ENCODE measurements at regions not wholly inside any gene's neighbourhood (a gene's known extent, or its start where the extent isn't known, plus 50 kb on each side); places are given as distances from the start of the nearest gene placed in this dataset.

- DNase-seq, result no peak
These were observed 52.3 kb upstream of the SIPA1L2 start for GRCh38 chr1:232682248-232682647.

GRCh38 chr1:232684371-232685105, 54.6 kb upstream of the SIPA1L2 start:
- H3K4me1 Mint-ChIP-seq, result peaks cover 0 to 2% of the 10 kb centered on the region in 2 donors
- H3K36me3 Mint-ChIP-seq, result no peaks in the 10 kb centered on the region
- DNase-seq, result no peak
- no peak overlapping the region for H3K27ac Mint-ChIP-seq
- peaks cover 5 to 6% (median 5%) of the 10 kb centered on the region in 3 donors for H3K27me3 Mint-ChIP-seq (ENCODE audit: low read depth in 3 of 3)
- H3K4me3 Mint-ChIP-seq, result no peak overlapping the region
- peaks cover 0 to 2% (median 0%) of the 10 kb centered on the region in 6 donors for H3K9me3 Mint-ChIP-seq

More at GRCh38 chr1:232682248-232682647, 52.3 kb upstream of the SIPA1L2 start:
- no peaks in the 10 kb centered on the region for H3K4me1 Mint-ChIP-seq
- H3K27me3 Mint-ChIP-seq (ENCODE audit: low read depth in 3 of 3), result peaks cover 3 to 6% (median 5%) of the 10 kb centered on the region in 3 donors
- H3K36me3 Mint-ChIP-seq, result no peaks in the 10 kb centered on the region
- no peak overlapping the region for H3K4me3 Mint-ChIP-seq
- H3K9me3 Mint-ChIP-seq, result no peaks in the 10 kb centered on the region
- no peak overlapping the region for H3K27ac Mint-ChIP-seq

GRCh38 chr1:232686346-232686745, 56.4 kb upstream of the SIPA1L2 start:
- H3K27ac Mint-ChIP-seq, result no peak overlapping the region
- peaks cover 12 to 18% of the 10 kb centered on the region in 2 donors for H3K4me1 Mint-ChIP-seq

GRCh38 chr1:232687304-232687703, 57.4 kb upstream of the SIPA1L2 start:
- peaks cover 2 to 17% (median 7%) of the 10 kb centered on the region in 3 donors for H3K27me3 Mint-ChIP-seq (ENCODE audit: low read depth in 3 of 3)
- peaks cover 0 to 2% (median 0%) of the 10 kb centered on the region in 3 donors for H3K36me3 Mint-ChIP-seq
- DNase-seq, result no peak
- H3K9me3 Mint-ChIP-seq, result peaks cover 0 to 6% (median 0%) of the 10 kb centered on the region in 6 donors
- peaks cover 14 to 18% of the 10 kb centered on the region in 2 donors for H3K4me1 Mint-ChIP-seq
- no peak overlapping the region for H3K4me3 Mint-ChIP-seq
- H3K27ac Mint-ChIP-seq, result no peak overlapping the region

More at GRCh38 chr1:232686346-232686745, 56.4 kb upstream of the SIPA1L2 start:
- peaks cover 2 to 14% (median 7%) of the 10 kb centered on the region in 3 donors for H3K27me3 Mint-ChIP-seq (ENCODE audit: low read depth in 3 of 3)
- H3K4me3 Mint-ChIP-seq, result no peak overlapping the region
- DNase-seq, result no peak
- peaks cover 0 to 2% (median 0%) of the 10 kb centered on the region in 6 donors for H3K9me3 Mint-ChIP-seq
- no peaks in the 10 kb centered on the region for H3K36me3 Mint-ChIP-seq

DNA sequence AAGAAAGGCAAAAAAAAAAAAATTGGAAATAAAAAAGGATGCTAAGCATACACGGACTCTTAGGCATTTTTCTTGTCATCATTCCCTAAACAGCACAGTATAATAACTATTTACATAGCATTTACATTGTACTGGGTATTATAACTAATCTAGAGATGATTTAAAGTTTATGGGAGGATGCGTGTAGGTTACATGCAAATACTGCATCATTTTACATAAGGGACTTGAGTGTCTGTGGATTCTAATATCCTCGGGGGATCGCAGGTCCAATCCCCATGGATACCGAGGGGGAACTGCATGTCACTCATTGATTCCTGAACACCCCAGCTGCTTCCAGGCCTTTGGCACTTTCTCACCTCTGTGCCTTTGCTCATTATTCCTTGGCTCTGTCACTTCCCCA, 57.8 kb upstream of the SIPA1L2 start:
- DNase-seq, result no peak
- Mint-ChIP-seq H3K9me3 (peaks cover 0 to 6% (median 0%) of the 10 kb centered on the region in 6 donors), H3K4me1 (peaks cover 14 to 18% of the 10 kb centered on the region in 2 donors), H3K4me3 (no peak overlapping the region), H3K27ac (no peak overlapping the region), H3K27me3 (ENCODE audit: low read depth in 3 of 3) (peaks cover 5 to 16% (median 7%) of the 10 kb centered on the region in 3 donors), H3K36me3 (peaks cover 0 to 3% (median 0%) of the 10 kb centered on the region in 3 donors)

GRCh38 chr1:232688398-232688797, 58.5 kb upstream of the SIPA1L2 start:
- Mint-ChIP-seq H3K36me3 (peaks cover 0 to 3% (median 0%) of the 10 kb centered on the region in 3 donors), H3K27ac (no peak overlapping the region), H3K27me3 (ENCODE audit: low read depth in 3 of 3) (peaks cover 5 to 16% (median 7%) of the 10 kb centered on the region in 3 donors), H3K4me3 (no peak overlapping the region), H3K4me1 (peaks cover 14 to 18% of the 10 kb centered on the region in 2 donors), H3K9me3 (peaks cover 0 to 6% (median 0%) of the 10 kb centered on the region in 6 donors)
- DNase-seq, result no peak

DNA sequence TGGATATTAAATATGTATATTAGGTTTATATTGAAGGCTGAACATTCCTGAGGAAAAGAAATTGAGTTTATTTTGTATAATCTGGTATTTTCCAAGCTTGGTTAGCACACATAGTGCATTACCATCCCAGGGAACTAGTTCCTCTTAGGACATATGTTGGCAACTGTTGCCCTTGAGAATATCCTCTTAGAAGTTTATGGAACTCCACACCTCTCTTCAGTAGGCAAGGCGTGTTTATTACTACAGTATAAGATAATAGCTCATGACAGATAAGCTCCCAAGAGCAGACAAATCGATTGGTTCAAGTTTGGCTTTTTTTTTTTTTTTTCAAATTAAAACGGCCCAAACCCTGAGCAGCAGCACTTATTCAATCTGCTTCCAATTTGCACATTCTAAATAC, 59.8 kb upstream of the SIPA1L2 start:
- peaks cover 14 to 18% of the 10 kb centered on the region in 2 donors for H3K4me1 Mint-ChIP-seq
- H3K27ac Mint-ChIP-seq, result no peak overlapping the region
- no peak for DNase-seq
- H3K4me3 Mint-ChIP-seq, result peak overlapping the region; percentile 48 to 70 (median 66)
- peaks cover 0 to 6% (median 0%) of the 10 kb centered on the region in 6 donors for H3K9me3 Mint-ChIP-seq
- peaks cover 0 to 3% (median 0%) of the 10 kb centered on the region in 3 donors for H3K36me3 Mint-ChIP-seq
- peaks cover 3 to 16% (median 7%) of the 10 kb centered on the region in 3 donors for H3K27me3 Mint-ChIP-seq (ENCODE audit: low read depth in 3 of 3)

DNA sequence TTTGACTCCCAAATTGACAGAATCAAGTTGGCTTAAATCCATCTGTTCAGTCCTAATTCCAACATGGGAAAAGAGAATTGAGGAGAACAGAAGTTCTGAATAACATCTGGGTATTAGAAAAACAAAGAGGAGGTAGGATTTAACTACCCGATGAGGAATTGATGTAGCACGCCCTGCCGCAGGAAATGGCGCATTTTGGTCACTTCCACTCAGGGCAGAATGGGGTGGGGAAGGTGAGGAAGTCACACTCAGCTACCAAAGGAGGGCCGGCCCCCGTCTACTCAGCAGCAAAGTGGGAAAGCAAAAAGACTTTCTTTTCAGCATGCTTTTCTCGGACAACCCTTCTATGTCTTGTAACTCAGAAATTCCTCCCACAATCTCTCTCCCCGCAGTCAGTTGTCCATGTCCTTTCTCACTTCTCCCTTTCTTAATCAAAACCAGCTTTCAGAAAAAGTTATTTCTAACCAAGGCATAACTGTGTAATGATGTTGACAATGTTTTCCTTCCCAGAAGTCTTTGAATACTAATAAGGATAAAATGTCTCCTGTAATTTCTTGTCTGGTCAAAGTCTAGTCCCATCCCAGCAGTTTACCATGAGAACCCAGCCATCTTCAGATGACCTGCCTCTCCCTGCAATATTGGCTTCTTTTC, 60.5 kb upstream of the SIPA1L2 start:
- peaks cover 0 to 3% (median 0%) of the 10 kb centered on the region in 3 donors for H3K36me3 Mint-ChIP-seq
- H3K9me3 Mint-ChIP-seq, result peaks cover 0 to 6% (median 0%) of the 10 kb centered on the region in 6 donors
- peaks cover 14 to 18% of the 10 kb centered on the region in 2 donors for H3K4me1 Mint-ChIP-seq
- peak overlapping the region; percentile 48 to 70 (median 66) for H3K4me3 Mint-ChIP-seq
- H3K27me3 Mint-ChIP-seq (ENCODE audit: low read depth in 3 of 3), result peaks cover 3 to 14% (median 5%) of the 10 kb centered on the region in 3 donors
- H3K27ac Mint-ChIP-seq, result peak overlapping the region in 5 of 6 donors; percentile 3 to 90 (median 84)
- peak; percentile 39 to 60 (median 43) for DNase-seq

GRCh38 chr1:232694475-232694874, 64.5 kb upstream of the SIPA1L2 start:
- H3K9me3 Mint-ChIP-seq, result peaks cover 0 to 4% (median 0%) of the 10 kb centered on the region in 6 donors
- H3K27ac Mint-ChIP-seq, result no peak overlapping the region
- no peak overlapping the region for H3K4me3 Mint-ChIP-seq
- H3K27me3 Mint-ChIP-seq (ENCODE audit: low read depth in 3 of 3), result peaks cover 3 to 22% (median 4%) of the 10 kb centered on the region in 3 donors
- DNase-seq, result no peak
- peaks cover 0 to 3% (median 0%) of the 10 kb centered on the region in 3 donors for H3K36me3 Mint-ChIP-seq
- peaks cover 14 to 17% of the 10 kb centered on the region in 2 donors for H3K4me1 Mint-ChIP-seq

- Mint-ChIP-seq H3K9me3 (peaks cover 0 to 4% (median 0%) of the 10 kb centered on the region in 6 donors), H3K36me3 (peaks cover 0 to 3% (median 0%) of the 10 kb centered on the region in 3 donors), H3K4me1 (peaks cover 3 to 4% of the 10 kb centered on the region in 2 donors), H3K4me3 (no peak overlapping the region), H3K27ac (no peak overlapping the region), H3K27me3 (ENCODE audit: low read depth in 3 of 3) (peaks cover 2 to 12% (median 3%) of the 10 kb centered on the region in 3 donors)
- DNase-seq, result no peak
These were observed 65.9 kb upstream of the SIPA1L2 start for GRCh38 chr1:232695621-232696385.

GRCh38 chr1:232696466-232696865, 66.5 kb upstream of the SIPA1L2 start:
- Mint-ChIP-seq H3K4me3 (no peak overlapping the region), H3K27me3 (ENCODE audit: low read depth in 3 of 3) (peaks cover 3 to 11% (median 3%) of the 10 kb centered on the region in 3 donors), H3K4me1 (peaks cover 0 to 2% of the 10 kb centered on the region in 2 donors), H3K9me3 (peaks cover 0 to 4% (median 0%) of the 10 kb centered on the region in 6 donors), H3K36me3 (peaks cover 0 to 3% (median 0%) of the 10 kb centered on the region in 3 donors), H3K27ac (no peak overlapping the region)
- no peak for DNase-seq

DNA sequence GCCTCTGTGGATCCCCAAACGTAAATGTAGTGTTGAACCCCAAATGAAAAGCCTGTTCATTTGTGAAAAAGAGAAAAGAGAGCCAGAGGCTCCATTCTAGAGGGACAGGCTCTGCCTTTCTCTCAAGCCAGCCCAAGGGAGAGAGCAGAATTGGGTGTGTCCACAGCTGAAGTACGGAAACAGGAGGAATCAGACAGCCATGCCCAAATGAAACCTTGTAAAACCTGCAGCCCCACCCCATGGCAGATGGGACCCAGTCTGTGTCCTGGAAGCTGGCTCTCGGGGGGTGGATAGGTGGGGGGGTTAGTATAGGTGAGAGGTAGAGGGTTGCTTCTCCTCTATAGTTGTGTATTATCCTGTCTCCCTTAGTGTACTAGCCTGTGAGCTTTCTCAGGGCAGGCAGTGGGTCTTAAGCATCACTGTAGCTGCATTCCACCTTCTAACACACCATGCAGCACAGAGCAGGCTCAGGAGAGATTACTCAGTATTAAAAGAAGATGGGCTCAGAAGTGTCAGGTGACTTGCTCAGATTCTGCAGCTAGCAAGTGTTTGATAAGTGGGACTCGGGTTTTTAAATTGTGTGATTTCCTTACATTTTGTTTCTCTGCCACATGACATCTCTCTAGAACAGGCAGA, 67.4 kb upstream of the SIPA1L2 start:
- Mint-ChIP-seq H3K27ac (no peak overlapping the region), H3K4me3 (no peak overlapping the region), H3K36me3 (peaks cover 0 to 3% (median 1%) of the 10 kb centered on the region in 3 donors), H3K27me3 (ENCODE audit: low read depth in 3 of 3) (peaks cover 3 to 8% (median 8%) of the 10 kb centered on the region in 3 donors), H3K4me1 (no peaks in the 10 kb centered on the region), H3K9me3 (no peaks in the 10 kb centered on the region)
- DNase-seq, result no peak

DNA sequence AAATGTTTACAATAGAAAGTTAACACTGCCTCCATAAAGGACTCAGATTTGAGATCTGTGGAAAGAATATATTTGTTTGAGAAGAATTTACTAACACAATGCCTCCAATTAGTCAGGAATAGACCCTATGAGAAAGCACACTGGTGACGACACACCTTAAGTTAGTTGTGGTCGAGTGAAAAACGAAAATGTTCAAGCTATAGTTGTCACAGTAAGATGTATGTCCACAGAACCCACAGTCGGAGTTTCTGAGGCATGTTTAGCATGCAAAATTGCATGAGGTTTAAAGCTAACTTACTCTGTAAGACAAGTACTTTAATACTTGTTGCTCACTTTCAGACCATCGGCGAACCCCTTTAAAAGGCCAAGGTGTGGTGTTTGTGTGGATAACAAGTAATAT, 69.9 kb upstream of the SIPA1L2 start:
- Mint-ChIP-seq H3K4me3 (no peak overlapping the region), H3K36me3 (peaks cover 0 to 3% (median 0%) of the 10 kb centered on the region in 3 donors), H3K27ac (no peak overlapping the region), H3K4me1 (no peaks in the 10 kb centered on the region), H3K27me3 (ENCODE audit: low read depth in 3 of 3) (peaks cover 0 to 12% (median 9%) of the 10 kb centered on the region in 3 donors), H3K9me3 (peaks cover 0 to 1% (median 0%) of the 10 kb centered on the region in 6 donors)
- DNase-seq, result no peak

Data from immature natural killer cell (primary cell).